ENCODE measurements at regions not wholly inside any gene's neighbourhood (a gene's known extent, or its start where the extent isn't known, plus 50 kb on each side); places are given as distances from the start of the nearest gene placed in this dataset.

DNA sequence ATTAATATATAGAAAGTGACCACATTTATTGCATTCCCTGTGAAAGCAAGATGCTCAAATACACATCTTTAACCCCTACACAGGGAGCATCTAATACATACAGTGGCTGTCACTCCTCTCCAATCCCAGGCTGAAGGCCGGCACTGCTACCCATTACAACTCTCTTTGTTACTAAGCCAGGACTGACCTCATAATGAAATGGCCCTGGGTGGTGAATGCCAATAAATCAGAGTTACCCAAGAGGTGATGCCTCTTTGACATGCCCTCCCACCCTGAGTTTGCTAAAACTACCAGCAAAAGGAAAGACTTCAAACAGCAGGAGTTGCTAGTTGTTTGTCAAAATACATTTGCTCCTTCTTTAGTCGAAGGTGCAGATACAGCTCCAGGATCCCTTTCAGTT, 214.2 kb downstream of the FOXA2 start:
- Histone ChIP-seq H2BK15ac (ENCODE audit: low read depth, low read length) (no peak overlapping the region), H2BK20ac (ENCODE audit: low read depth, low read length, poor library complexity, severe bottlenecking) (no peak overlapping the region), H3K9me3 (ENCODE audit: control insufficient read depth, low read depth, low read length) (no peaks in the 10 kb centered on the region), H3K56ac (ENCODE audit: insufficient read length, low read depth, low read length) (no peak overlapping the region), H3K18ac (ENCODE audit: insufficient read length, low read depth, low read length) (no peak overlapping the region), H3K9ac (ENCODE audit: extremely low read depth, insufficient read length, low read length) (no peak overlapping the region), H3K79me2 (ENCODE audit: insufficient read depth, low read length) (no peaks in the 10 kb centered on the region), H4K20me1 (ENCODE audit: control insufficient read depth, insufficient read depth, insufficient read length) (no peaks in the 10 kb centered on the region), H3K79me1 (ENCODE audit: insufficient read depth, low read depth, low read length, poor library complexity, severe bottlenecking) (no peaks in the 10 kb centered on the region), H2AK5ac (ENCODE audit: insufficient read length, low read length) (no peak overlapping the region), H3K23me2 (ENCODE audit: insufficient read length, low read depth, low read length, poor library complexity, severe bottlenecking) (no peaks in the 10 kb centered on the region), H3K23ac (ENCODE audit: insufficient read length, low read depth, low read length) (no peak overlapping the region), H4K5ac (ENCODE audit: insufficient read length, low read depth, low read length) (no peak overlapping the region), H4K91ac (ENCODE audit: insufficient read length, low read depth, low read length) (no peak overlapping the region), H2BK12ac (ENCODE audit: insufficient read length, low read depth, low read length) (no peak overlapping the region), H3K27me3 (ENCODE audit: insufficient read depth, low read length) (no peaks in the 10 kb centered on the region; the same call in 1 of the 2 replicates), H3K27ac (ENCODE audit: insufficient read length, low read depth, low read length) (no peak overlapping the region), H3K14ac (ENCODE audit: insufficient read depth, low read length) (no peak overlapping the region), H3T11ph (ENCODE audit: low read length) (no peak overlapping the region), H4K8ac (replicated peaks; ENCODE audit: insufficient read length, low read depth, low read length) (no peak overlapping the region), H2AFZ (ENCODE audit: low read length) (no peak overlapping the region), H2BK120ac (ENCODE audit: low read depth, low read length, poor library complexity, severe bottlenecking) (no peak overlapping the region), H3K4ac (ENCODE audit: low read depth, low read length) (no peak overlapping the region), H3K4me2 (ENCODE audit: insufficient read depth, insufficient read length, low read length) (no peak overlapping the region), H3K4me1 (ENCODE audit: insufficient read depth, low read length) (no peaks in the 10 kb centered on the region; the same call in 1 of the 2 replicates), H2BK5ac (ENCODE audit: insufficient read length, low read length) (no peak overlapping the region)
- TF ChIP-seq, protein P1, sequence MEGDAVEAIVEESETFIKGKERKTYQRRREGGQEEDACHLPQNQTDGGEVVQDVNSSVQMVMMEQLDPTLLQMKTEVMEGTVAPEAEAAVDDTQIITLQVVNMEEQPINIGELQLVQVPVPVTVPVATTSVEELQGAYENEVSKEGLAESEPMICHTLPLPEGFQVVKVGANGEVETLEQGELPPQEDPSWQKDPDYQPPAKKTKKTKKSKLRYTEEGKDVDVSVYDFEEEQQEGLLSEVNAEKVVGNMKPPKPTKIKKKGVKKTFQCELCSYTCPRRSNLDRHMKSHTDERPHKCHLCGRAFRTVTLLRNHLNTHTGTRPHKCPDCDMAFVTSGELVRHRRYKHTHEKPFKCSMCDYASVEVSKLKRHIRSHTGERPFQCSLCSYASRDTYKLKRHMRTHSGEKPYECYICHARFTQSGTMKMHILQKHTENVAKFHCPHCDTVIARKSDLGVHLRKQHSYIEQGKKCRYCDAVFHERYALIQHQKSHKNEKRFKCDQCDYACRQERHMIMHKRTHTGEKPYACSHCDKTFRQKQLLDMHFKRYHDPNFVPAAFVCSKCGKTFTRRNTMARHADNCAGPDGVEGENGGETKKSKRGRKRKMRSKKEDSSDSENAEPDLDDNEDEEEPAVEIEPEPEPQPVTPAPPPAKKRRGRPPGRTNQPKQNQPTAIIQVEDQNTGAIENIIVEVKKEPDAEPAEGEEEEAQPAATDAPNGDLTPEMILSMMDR (conservative IDR thresholded peaks at IDR 0.05) = no peak
- H3K36me3 Mint-ChIP-seq (ENCODE audit: insufficient read depth in 1 of 3, low read depth in 3 of 3) = no peaks in the 10 kb centered on the region
- H3K4me3 Mint-ChIP-seq = no peak overlapping the region
- peaks cover 77% of the 10 kb centered on the region for H3K27me3 Mint-ChIP-seq (ENCODE audit: low read depth)
- no CpG with 5 or more reads among the region's 2 CpGs for WGBS (ENCODE audit: extremely low coverage, insufficient read length, low lambda C conversion rate)
- H3K27ac Mint-ChIP-seq = no peak overlapping the region; a peak in 1 of 7 replicates
- no peak for DNase-seq
- peaks cover 9 to 11% of the 10 kb centered on the region in 2 experiments for H3K4me1 Mint-ChIP-seq
- H3K9me3 Mint-ChIP-seq = no peaks in the 10 kb centered on the region

Data from H9 (cell line).